NT2/D1 (cell line): ENCODE measurements at regions not wholly inside any gene's neighbourhood (a gene's known extent, or its start where the extent isn't known, plus 50 kb on each side); places are given as distances from the start of the nearest gene placed in this dataset.

ENCODE experiments used
- SUZ12 ChIP-seq: IDR thresholded peaks from 2 replicates; pipeline ENCODE4 v1.6.1; 2011; ENCODE audit not compliant: insufficient read length, insufficient read depth; ENCODE audit errors: extremely low read depth
- ZNF274 ChIP-seq: IDR thresholded peaks from 2 replicates; pipeline ENCODE4 v1.6.1; 2011; ENCODE audit warnings: mild to moderate bottlenecking, low read depth, low read length

- TF ChIP-seq SUZ12 (no peak), ZNF274 (no peak)
Measured at GRCh38 chr16:29237971-29238370, 168.5 kb downstream of the NPIPB11 start.
